Left kidney (tissue), 1 donor: ENCODE measurements at regions not wholly inside any gene's neighbourhood (a gene's known extent, or its start where the extent isn't known, plus 50 kb on each side); places are given as distances from the start of the nearest gene placed in this dataset.
"Not testable (repeated sequence)": the region's sequence is repeated elsewhere in the genome, so short reads cannot be mapped to it uniquely, and the experiment has no call there.

Source experiments
- DNase-seq: peaks from one replicate; pipeline ENCODE4 v3.0.0-alpha.2; 2013

DNA sequence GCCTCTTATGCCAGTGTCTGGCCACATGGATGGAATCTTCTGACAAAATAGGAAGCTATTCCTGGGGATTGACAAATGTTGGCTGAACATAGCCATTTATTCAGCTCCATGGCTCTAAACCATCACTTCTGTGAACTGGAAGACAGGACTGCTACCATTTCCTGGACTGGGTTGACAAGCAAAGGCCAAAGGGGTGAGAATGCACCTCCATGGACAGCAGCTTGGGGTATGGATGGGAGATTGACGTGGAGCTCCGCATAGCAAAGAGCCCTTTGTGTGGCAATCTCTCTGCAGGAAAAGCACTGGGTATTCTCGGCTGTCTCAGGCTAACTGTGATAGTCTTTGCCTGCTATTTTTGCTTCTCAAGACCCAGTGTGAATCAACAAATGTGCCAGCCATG is 223.0 kb upstream of the EGLN3 start:
- DNase-seq = no peak

DNA sequence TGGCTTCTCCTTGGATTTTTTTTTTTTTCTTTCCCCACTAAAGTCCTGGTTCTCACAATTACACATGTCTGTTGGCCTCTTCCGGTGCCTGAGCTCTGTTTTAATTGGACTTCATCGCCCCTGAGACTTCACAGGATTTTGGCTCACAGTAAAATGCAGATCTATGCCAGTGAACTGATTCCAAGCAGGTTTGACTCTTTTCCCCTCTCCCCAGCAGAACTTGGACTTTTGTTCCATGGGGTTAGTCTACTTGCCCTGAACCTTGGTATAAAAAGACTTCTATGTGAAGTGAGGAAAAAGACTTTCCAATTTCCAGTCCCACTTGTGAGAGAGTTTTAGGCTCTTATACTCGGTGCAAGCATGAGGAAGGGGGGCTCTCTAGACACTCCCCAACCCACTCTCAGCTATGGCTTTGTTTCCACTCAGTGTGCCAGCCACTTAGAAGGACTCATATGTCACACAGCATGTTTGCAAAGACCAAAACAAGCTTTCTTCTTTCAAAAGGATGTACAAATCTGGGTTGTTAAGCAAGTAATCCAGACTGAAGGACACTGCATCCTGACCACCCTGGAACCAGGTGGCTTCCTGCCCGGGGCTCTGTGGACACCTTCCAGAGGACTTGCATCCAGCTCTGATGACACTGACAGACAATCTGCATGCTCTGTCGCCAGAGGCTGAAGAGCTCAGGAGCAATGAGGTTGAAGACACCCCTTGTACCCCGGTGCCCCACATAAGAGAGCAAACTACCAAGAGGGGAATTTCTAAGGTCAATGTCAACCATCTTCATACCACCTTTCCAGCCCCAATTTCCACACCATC is 221.9 kb upstream of the EGLN3 start:
- no peak for DNase-seq

DNA sequence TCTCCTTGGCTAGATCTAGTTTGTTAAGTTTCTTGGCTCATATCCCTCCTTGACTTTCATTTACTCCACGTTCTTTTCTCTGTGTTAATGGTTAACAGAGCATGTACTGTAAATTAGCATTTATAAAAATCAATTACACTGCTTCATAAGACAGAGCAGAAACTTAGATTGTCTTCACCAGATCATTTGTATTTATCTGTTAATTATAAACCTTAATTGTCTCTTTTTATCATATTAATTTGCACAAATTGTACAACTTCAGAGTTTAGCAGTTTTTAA is 221.2 kb upstream of the EGLN3 start:
- DNase-seq = no peak

DNA sequence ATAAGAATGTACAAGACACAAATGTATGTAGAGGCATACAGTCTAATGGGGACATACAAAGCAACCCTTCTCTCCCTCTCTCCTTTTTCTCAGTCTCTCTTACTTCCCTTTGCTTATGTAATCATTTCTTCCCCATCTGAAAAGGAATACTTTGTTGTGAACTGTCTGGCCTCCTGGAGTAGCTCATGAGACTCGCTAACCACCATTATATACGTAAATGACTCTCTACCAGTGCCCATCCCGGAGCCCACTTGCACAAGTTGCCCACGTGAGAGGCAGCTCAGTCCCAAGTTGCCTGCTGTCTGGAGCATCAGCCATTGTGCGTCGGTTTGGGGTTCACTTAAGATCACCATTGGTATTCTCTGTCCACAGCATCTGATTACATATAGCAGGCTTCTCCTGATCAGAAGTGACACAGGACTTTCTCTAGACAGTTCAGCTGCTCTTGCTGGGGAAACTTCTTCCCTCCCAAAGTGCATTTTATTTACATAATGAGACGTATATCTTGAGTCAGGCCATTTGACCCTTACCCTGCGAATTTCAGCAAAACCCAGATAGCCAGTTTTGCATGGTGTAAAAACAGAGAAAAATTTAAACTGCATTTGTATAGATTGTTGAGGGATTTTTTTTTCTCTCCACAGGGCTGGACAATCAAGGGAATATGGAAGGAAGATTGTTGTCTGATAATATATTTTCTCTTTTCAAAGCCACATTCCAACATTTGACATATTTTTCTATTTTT is 220.7 kb upstream of the EGLN3 start:
- DNase-seq = no peak

DNA sequence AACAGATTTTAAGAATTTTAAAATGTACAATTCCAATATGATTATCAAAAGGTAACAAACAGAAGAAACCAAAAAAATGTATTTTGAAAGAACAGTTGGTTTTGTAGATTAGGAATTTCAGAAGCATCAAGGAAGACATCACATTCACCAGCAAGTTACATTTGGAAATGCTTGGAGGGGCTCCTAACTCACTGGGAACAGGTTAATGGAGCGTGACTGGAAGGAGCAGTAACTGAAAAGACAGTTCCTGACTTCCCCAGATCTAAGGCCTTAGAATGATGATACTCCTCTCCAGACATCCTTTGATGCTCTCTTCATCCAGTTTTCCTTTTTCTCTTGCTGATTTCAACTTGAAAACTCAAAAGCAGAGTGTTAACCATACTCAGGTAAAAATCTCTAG is 220.0 kb upstream of the EGLN3 start:
- DNase-seq = peak; percentile 69

DNA sequence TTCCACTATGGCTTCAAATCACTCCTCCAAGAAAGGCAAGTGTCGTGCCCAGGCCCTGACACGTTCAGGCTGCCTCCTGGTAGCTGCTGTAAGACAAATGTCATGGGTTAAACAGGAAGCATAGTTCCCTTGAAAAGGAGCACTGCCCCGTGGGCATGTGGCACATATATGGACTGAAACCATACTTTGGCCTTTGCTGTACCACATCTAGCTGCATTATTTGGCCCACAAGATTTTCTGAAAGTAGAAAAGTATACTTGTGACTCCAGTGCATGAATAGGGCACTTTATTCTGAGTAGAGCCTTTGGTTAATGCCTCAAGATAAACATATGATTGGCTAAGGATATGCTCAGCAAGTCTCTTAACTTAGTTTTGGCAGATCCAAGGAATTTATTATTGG is 218.7 kb upstream of the EGLN3 start:
- DNase-seq = no peak

DNA sequence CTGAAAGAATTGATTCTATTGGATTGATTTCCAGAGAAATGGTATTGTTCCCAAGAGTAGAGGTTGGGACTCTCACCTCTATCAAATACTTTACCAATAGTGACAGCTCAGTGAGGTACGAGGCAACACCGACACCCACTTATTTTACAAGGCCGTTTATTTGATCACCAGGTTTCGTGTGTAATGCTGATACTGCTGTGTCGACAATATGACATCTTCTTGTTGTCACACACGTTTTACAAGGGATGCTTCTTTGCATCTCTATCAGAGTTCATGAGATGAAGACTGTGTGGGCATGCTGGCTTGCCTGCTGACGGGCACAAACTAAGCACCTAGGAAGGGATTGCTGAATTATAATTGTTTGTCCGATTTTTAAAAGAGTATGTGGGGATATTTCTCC is 217.8 kb upstream of the EGLN3 start:
- no peak for DNase-seq

DNA sequence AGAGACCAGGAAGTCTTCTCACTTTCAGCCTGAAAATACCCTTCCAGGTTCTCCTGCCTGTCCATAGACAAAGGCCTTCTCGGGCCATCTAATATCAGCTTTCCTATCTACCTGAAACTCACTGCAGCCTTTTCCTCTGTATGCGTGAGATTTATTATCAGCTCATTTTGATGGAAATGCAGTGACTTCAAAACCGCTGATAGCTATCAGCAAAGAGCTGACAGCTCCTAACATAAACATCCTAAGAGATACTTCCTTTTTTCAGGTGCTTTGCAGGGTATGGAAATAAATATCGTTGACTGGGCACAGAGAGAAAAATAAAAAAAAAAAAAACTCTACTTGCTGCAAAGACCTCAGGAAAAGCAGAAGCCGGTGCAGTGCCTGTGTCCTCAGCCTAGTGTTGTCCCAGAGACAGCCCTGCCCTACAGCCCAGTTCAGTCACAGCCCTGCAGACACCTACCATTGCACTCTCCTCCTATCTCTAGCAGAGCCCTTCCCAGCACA is 215.0 kb upstream of the EGLN3 start:
- DNase-seq = no peak

DNA sequence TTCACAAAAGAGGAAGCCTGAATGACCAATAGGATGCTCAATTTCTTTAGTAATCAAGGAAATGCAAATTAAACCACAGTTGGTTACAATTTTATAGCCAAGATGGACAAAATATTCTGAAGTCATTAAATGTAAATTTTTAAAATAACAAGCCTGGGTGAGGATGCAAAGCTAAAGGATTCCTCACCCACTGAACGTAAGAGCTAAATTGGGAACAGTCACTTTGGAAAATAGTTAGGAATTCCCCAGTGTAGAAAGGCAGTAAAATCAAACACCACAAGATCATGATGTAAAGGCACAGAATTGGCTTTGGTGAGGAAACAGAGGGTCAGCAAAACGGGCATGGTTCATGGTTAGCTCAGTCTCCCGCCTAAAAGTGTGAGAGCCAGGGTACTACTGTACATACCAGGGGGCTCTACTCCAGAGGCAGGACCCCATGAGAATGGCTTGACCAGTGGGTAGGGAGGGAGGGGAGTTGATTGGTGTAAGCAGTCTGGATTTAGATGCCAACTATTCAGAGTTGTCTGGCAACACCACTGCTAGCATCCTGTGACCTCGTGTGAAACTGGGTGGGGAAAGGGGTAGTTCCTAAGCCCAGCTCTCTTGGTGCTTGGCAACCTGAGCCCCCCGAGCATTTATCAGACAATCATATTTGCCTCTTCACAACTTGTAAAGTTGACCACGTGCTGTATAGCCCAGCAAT is 213.4 kb upstream of the EGLN3 start:
- no peak for DNase-seq

DNA sequence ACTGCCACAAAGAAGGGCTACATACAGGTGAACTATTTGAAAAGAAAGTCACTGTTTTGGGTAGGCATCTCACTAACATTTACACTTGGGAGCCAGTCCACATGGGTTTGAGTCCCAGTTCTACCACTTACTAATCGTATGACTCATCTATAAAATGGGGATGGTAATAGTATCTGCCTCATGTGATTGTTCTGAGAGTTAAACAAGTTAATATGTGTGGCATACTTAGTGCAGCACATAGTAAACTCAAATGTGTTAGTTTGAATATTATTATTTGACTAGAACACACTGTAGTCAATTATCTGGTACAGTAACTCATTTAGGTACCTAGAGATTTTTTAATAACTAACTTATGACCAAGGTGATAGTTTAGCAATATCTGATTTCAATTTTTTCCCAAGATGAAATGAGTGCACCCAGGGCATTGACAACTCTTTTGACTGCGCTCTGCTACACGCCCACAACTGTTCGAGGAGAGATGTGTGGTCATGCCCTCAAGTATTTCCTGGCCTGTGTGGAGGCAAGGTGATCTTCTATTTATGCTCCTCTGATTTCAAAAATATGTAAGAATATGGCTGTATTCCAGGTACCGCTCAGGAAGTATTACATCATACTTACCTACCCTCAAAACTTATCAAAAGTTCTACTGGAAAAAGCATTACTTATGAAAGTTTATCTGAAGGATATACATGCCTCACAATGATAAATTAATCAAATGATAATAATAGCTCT is 210.6 kb upstream of the EGLN3 start:
- no peak for DNase-seq

DNA sequence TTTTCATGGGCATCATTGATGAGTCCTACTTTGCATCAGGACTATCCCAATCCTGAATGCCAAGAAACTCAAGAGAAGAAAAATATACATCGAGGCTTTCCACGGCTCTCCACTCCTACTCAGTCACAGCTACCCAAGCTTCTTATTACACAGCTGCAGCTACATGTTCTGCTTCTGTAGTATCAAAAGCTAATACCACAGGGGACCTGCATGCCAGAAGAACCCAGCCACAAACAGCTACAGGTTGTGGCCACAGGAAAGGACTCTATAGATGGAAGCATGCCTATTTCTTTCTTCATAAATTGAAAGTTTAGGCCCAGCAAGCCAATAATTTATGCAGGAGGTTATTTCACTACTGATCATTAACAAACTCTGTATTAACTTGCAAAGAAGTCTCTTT is 209.7 kb upstream of the EGLN3 start:
- DNase-seq = no peak

DNA sequence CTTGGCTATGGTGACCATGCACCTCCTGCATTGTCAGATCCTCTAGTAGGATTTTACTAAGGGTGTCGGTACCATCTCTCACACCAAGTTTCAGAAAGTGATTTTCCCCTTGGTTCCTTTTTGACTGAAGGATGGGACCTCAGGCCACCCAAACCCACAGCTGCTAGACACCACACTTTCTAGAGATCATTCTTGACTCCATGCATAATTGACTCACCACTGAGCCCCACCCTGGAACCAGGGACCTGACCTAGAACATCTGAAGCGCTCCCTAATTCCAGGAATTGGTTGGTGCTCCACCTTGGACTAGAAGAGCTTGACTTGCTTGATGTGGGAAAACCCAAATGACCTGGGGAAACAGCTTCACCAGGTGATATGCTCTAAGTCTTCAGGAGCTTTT is 206.8 kb upstream of the EGLN3 start:
- DNase-seq = no peak

DNA sequence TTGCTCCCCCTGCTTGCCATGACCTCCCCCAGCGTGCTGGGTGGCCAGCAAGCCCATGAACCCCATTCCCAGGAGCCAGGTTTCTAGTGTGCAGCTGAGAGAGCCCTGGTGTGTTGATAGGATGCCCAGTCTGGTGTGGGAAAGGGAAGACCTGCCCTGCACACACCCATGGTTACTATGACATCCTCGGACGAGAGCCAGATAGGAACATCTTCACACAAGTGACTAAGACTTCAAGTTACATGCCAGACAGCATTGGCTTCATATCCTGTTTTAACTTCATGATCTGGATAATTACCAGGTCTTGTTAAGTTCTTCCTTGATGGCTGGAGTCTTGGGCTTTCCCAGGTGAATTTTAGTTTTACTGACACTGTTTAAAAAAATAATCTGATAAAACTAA is 196.6 kb upstream of the EGLN3 start:
- DNase-seq = no peak

DNA sequence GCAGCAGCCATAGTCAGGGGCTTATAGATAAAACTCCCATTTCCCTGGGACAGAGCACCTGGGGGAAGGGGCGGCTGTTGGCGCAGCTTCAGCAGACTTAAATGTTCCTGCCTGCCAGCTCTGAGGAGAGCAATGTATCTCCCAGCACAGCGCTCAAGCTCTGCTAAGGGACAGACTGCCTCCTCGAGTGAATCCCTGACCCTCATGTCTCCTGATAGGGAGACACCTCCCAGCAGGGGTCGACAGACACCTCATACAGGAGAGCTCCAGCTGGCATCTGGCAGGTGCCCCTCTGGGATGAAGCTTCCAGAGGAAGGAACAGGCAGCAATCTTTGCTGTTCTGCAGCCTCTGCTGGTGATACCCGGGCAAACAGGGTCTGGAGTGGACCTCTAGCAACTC is 189.3 kb upstream of the EGLN3 start:
- not testable (repeated sequence) for DNase-seq

DNA sequence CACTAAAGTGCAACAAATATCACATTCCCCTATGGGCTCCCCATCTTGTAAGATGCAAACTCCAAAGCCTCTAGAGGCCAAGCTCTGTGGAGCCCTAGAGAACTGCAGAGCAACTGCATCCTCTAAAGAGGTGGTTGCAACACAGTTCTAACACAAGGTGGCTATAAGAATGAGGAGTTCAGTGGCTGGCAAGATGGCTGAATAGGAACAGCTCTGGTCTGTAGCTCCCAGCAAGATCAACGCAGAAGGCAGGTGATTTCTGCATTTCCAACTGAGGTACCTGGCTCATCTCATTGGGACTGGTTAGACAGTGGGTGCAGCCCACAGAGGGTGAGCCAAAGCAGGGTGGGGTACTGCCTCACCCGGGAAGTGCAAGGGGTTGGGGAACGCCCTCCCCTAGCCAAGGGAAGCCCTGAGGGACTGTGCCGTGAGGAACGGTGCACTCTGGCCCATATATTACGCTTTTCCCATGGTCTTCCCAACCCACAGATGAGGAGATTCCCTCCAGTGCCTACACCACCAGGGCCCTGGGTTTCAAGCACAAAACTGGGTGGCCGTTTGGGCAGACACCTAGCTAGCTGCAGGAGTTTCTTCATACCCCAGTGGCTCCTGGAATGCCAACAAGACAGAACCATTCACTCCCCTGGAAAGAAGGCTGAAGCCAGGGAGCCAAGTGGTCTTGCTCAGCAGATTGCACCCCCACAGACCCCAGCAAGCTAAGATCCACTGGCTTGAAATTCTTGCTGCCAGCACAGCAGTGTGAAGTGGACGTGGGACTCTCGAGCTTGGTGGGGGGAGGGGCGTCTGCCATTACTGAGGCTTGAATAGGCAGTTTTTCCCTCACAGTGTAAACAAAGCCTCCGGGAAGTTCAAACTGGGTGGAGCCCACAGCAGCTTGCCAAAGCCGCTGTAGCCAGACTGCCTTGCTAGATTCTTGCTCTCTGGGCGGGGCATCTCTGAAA is 188.6 kb upstream of the EGLN3 start:
- peak; percentile 27 for DNase-seq

DNA sequence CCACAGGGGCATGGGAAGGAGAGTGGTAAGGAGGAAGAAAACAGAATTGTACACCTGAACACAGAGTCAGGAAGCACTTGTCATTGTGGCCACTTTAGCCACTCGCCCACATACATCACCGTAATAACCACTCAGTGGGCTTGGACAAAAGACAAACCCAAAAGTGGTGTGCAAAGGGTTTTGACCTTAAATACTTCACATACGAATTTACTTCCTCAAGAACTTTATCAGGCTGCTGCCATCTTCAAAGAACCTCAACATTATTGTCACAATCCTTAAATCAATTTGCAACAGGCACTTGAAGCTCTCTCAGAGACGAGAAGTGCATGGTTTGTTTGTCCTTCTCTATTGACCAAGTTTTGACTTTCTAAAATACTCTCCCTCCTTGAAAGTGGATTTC is 187.3 kb upstream of the EGLN3 start:
- no peak for DNase-seq

DNA sequence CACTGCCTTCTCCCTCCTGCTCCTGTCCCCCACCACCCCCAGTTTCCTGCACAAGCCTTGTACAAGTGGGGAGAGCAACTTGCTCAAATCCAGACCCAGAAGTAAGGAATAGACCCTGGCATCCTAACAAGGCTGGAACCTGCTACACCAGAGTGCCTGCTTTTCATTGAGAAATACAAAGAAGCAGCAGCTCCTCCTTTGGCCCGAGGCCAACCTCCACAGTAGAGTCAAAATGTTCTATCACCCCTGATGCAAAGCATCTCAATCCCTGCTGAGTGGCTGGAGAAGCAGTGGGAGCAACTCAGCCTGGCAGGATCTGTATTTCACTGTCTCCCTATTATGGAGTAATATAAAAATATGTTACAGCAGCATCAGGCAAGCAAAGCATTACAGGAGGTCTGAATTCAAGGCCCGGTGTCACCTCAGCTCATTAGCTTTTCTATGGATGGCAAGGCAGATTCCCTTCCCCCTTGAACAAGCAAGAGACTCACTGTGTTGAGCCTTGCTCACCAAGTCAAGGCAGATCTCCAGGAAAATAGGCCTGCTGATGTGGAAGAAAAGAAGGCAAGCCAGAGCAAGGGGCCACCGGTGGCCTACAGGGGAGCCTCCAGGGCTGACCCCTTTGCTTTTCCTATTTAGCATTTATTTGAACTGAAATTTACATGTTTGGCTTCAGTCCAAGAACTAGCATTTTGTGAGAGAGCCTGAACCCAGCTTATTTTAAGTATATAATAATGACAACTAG is 186.3 kb upstream of the EGLN3 start:
- DNase-seq = no peak

DNA sequence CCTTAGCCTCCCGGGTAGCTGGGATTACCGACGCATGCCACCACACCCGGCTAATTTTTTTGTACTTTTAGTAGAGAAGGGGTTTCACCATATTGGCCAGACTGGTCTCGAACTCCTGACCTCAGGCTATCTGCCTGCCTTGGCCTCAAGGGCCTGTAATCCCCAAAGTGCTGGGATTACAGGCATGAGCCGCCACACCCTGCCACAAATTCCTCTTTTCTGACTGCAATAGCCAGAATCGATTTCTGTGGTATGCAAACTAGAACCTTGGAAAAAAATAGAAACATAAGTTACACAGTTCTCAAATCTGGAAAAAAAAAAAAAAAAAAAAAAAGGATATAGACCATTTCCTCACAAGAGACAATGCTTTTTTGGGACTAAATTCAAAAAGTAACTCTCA is 184.6 kb upstream of the EGLN3 start:
- DNase-seq = no peak

DNA sequence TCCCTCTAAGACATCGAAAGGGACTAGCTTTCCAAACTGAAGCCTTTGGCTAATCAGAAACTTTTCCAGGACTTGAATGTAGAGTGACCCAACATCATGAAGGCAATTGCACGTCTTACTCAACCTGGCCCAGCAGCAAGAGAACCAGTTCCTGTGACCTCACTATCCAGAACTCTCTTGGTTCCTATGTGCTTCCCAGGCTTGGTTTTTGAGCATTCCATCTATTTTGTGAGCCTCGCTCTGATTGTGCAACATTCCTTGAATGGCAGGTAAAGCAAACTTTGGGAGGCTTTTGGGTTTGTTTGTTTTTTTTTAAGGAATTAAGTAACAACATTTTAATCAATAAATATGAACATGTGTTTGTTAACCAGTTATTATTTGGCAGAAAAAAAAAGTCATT is 183.6 kb upstream of the EGLN3 start:
- no peak for DNase-seq

DNA sequence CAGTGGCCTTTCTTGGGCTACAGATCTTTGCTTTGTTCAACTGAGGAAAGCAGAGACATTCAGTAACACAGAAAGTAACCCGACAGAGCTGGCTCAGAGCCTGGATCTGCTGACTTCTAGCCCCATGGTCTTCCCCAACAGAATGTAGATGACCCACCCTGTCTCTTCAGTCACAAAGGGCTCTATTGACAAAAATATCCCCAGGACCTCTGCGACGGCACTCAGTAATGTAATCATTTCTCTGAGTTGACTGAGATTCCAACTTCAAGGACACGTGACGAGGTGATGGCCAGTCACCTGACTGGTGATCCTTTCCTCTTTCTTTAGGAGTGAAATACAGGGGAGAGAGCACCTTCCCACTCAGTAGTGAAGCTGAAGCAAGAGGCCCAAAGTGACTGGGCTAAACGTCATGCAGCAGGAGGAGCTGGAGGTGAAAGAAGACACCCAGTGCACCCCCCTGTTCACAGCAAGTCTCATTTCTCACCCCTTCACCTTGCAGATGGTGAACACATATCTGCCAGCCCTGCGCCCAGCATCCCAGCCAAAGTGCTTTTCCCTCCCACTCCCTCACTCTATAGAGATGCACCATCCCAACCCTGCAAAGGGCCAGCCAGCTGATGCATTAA is 179.2 kb upstream of the EGLN3 start:
- no peak for DNase-seq
